MG63 (cell line): ENCODE measurements at regions not wholly inside any gene's neighbourhood (a gene's known extent, or its start where the extent isn't known, plus 50 kb on each side); places are given as distances from the start of the nearest gene placed in this dataset.
A peak's percentile ranks its signal among the peaks of the same experiment; 100 is the strongest.

Experiments used
- DNase-seq: peaks from one replicate; pipeline ENCODE4 v3.0.0-alpha.2; 2020
- H3K27me3 ChIP-seq: fragments of 250-450 bp; sonication (Bioruptor Pico); 2 replicates; pipeline ENCODE4 v1.5.1; 2020; ENCODE audit warnings: mild to moderate bottlenecking, moderate library complexity
- H3K36me3 ChIP-seq: fragments of 250-450 bp; sonication (Bioruptor Pico); 2 replicates; pipeline ENCODE4 v1.5.1; 2020; ENCODE audit warnings: mild to moderate bottlenecking, moderate library complexity
- H3K4me3 ChIP-seq: fragments of 250-450 bp; sonication (Bioruptor Pico); 2 replicates; pipeline ENCODE4 v1.5.1; 2020; ENCODE audit warnings: mild to moderate bottlenecking, moderate library complexity
- H3K9me3 ChIP-seq: fragments of 250-450 bp; sonication (Bioruptor Pico); 2 replicates; pipeline ENCODE4 v1.5.1; 2020; ENCODE audit warnings: mild to moderate bottlenecking, moderate library complexity

- Histone ChIP-seq H3K27me3 (no peaks in the 10 kb centered on the region), H3K36me3 (no peaks in the 10 kb centered on the region), H3K9me3 (no peaks in the 10 kb centered on the region), H3K4me3 (no peak overlapping the region)
- no peak for DNase-seq
Observed at GRCh38 chr6:48057601-48058000, 53.4 kb downstream of the PTCHD4 start.

- Histone ChIP-seq H3K4me3 (no peak overlapping the region), H3K27me3 (0 out of 2 replicates have a peak, but pooled peaks cover 4% of the 10 kb centered on the region)
- DNase-seq: no peak
Observed at GRCh38 chr6:48048451-48049146, 62.4 kb downstream of the PTCHD4 start.

DNA sequence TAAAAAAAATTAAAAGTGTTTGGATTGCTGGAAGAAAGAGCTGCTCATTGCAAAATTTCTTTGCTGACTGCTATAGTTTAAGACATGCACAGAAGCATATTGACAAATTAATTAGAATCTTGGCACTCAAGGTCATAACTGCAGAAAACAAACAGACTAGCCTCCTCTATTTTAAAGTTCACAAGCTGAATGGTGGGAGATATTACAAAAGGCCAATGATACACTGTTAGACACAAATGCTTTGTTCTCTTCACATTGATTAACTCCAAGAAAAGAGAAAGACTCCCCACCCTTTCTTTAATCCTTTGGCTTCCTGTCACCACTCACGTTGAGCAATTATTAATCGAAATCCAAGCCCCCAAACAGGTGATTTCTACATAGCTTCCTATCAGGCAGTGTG lies 69.1 kb downstream of the PTCHD4 start:
- H3K4me3 ChIP-seq: no peak overlapping the region
- no peaks in the 10 kb centered on the region for H3K27me3 ChIP-seq
- no peaks in the 10 kb centered on the region for H3K9me3 ChIP-seq
- no peaks in the 10 kb centered on the region for H3K36me3 ChIP-seq
- no peak for DNase-seq

More at GRCh38 chr6:48048451-48049146, 62.4 kb downstream of the PTCHD4 start:
- Histone ChIP-seq H3K36me3 (no peaks in the 10 kb centered on the region), H3K9me3 (no peaks in the 10 kb centered on the region)

- H3K9me3 ChIP-seq: no peaks in the 10 kb centered on the region
- H3K36me3 ChIP-seq: no peaks in the 10 kb centered on the region
- no peak for DNase-seq
- no peaks in the 10 kb centered on the region for H3K27me3 ChIP-seq
- no peak overlapping the region for H3K4me3 ChIP-seq
Observed at GRCh38 chr6:48037946-48038345, 73.1 kb downstream of the PTCHD4 start.

DNA sequence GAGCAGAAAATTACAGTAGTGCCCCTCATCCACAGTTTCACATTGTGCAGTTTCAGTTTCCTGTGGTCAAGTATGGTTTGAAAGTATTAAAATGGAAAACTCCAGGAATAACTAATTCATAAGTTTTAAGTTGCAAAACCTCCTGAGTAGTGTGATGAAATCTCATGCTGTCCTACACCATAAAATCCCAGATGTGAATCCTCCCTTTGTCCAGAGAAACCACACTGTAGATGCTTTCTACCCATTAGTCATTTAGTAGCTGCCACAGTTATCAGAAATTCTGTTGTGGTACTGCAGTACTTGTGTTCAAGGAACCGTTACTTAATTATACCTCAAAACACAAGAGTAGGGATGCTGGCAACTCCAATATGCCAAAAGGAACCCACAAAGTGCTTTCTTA lies 74.7 kb downstream of the PTCHD4 start:
- Histone ChIP-seq H3K27me3 (no peaks in the 10 kb centered on the region), H3K36me3 (no peaks in the 10 kb centered on the region), H3K4me3 (no peak overlapping the region), H3K9me3 (no peaks in the 10 kb centered on the region; the same call in 1 of the 2 replicates)
- DNase-seq: no peak

DNA sequence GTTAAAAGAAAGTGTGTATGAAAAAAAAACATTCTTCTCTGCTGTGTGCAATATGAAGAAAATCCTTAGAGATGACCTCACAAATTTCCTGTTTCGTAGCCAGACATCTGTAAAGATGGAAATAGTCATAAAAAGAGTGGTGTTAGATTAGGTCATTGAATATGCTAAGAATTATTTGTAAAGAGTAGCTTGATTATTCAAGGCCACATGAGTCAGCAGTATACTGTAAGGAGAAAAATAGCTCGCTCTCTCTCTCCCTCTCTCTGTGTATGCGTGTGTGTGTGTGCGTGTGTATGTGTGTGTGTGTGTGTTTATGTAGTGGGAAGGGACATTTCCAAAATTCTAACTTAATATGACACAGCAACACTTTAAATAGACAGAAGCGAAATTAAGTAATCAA lies 78.8 kb downstream of the PTCHD4 start:
- DNase-seq: peak; percentile 74
- H3K36me3 ChIP-seq: no peaks in the 10 kb centered on the region
- no peaks in the 10 kb centered on the region for H3K27me3 ChIP-seq
- H3K4me3 ChIP-seq: no peak overlapping the region
- no peaks in the 10 kb centered on the region; the same call in 1 of the 2 replicates for H3K9me3 ChIP-seq

GRCh38 chr6:48031711-48032110 lies 79.3 kb downstream of the PTCHD4 start:
- H3K27me3 ChIP-seq: no peaks in the 10 kb centered on the region
- no peak overlapping the region for H3K4me3 ChIP-seq
- H3K9me3 ChIP-seq: no peaks in the 10 kb centered on the region; the same call in 1 of the 2 replicates
- no peak for DNase-seq
- no peaks in the 10 kb centered on the region for H3K36me3 ChIP-seq

GRCh38 chr6:48027704-48028435 lies 83.1 kb downstream of the PTCHD4 start:
- Histone ChIP-seq H3K27me3 (no peaks in the 10 kb centered on the region), H3K4me3 (no peak overlapping the region), H3K36me3 (no peaks in the 10 kb centered on the region), H3K9me3 (no peaks in the 10 kb centered on the region; the same call in 1 of the 2 replicates)
- peak; percentile 11 for DNase-seq

DNA sequence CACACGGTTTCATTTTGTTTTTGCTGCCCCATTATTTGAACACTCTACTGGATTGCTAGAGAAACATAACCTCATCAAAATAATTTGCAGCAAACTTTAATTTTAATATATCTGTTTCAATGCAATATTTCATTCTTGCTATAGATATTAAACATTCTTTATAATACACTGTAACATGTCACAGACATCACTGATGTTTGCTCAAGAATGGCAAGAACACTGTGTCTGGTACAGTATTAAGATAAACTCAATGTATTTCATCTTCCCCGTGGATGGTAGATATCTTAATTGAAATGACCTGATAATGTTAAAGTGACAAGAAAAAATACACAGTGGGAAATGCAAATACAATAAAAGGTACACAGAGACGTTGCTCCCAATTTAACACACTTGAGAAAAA lies 86.0 kb downstream of the PTCHD4 start:
- no peaks in the 10 kb centered on the region for H3K27me3 ChIP-seq
- H3K4me3 ChIP-seq: no peak overlapping the region
- DNase-seq: no peak
- H3K9me3 ChIP-seq: no peaks in the 10 kb centered on the region
- H3K36me3 ChIP-seq: no peaks in the 10 kb centered on the region

- no peaks in the 10 kb centered on the region for H3K27me3 ChIP-seq
- no peak overlapping the region for H3K4me3 ChIP-seq
- no peaks in the 10 kb centered on the region for H3K36me3 ChIP-seq
- no peaks in the 10 kb centered on the region for H3K9me3 ChIP-seq
- no peak for DNase-seq
Observed at GRCh38 chr6:48021904-48022303, 89.1 kb downstream of the PTCHD4 start.

- no peak overlapping the region for H3K4me3 ChIP-seq
- H3K9me3 ChIP-seq: no peaks in the 10 kb centered on the region
- H3K27me3 ChIP-seq: no peaks in the 10 kb centered on the region
- no peak for DNase-seq
- H3K36me3 ChIP-seq: no peaks in the 10 kb centered on the region
Observed at GRCh38 chr6:48016020-48016755, 94.8 kb downstream of the PTCHD4 start.

DNA sequence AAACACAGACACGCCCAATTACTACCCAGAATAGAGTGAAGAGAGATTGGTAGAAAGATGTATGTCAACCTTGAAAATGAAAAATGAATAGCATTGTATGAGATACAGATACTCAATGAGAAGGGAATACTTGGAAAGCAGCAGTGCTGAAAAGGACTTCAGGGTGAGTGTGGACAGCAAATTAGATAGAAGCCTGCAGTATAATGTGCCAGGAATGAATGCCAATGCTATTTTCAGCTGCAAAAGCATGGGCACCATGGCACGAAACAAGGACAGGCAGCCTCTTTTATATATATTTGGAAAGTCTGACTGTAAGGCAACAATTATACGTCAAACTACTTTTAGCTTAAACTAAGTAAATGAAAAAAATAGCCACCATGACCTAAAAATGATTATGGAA lies 118.2 kb downstream of the PTCHD4 start:
- no peak overlapping the region for H3K4me3 ChIP-seq
- DNase-seq: peak; percentile 6
- H3K36me3 ChIP-seq: no peaks in the 10 kb centered on the region
- H3K9me3 ChIP-seq: no peaks in the 10 kb centered on the region
- H3K27me3 ChIP-seq: no peaks in the 10 kb centered on the region

DNA sequence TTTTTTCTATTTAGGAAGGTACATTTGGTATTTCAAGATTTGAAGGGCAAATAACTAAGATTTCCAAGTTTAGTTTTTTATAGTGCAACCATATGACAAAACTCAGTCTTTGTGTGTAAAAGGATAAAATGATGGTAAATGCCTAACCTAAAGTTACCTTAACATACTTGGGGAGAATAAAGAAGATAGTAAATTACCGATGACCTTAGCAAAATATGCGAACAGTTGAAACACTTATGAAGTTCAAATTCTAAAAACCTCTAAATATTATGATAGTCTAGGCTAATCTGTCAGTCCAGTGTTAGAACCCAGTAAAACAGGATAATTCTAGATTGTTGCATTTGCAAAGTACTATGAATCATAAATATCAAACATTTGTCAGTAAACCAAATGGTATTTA lies 127.5 kb downstream of the PTCHD4 start:
- Histone ChIP-seq H3K27me3 (no peaks in the 10 kb centered on the region), H3K9me3 (no peaks in the 10 kb centered on the region), H3K36me3 (no peaks in the 10 kb centered on the region), H3K4me3 (no peak overlapping the region)
- no peak for DNase-seq

DNA sequence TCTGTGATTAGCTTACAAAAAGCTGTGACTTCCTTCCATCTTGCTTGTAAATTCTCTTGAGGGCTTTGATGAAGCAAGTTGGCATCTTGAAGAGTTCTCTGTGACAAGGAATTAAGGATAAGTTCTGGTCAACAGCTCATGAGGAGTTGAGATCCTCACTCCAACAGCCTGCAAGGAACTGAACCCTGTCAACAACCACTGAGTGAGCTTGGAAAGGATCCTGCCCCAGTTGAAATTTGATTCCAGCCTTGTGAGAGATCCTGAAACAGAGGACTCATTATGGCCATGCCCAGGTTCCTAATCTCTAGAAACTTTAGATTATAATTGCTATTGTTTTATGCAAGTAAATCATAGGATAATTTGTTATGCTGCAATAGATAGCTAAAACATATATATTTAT lies 133.7 kb downstream of the PTCHD4 start:
- H3K36me3 ChIP-seq: no peaks in the 10 kb centered on the region
- no peak for DNase-seq
- no peak overlapping the region for H3K4me3 ChIP-seq
- no peaks in the 10 kb centered on the region; the same call in 1 of the 2 replicates for H3K9me3 ChIP-seq
- H3K27me3 ChIP-seq: no peaks in the 10 kb centered on the region

GRCh38 chr6:47974106-47974505 lies 136.9 kb downstream of the PTCHD4 start:
- DNase-seq: no peak
- Histone ChIP-seq H3K27me3 (no peaks in the 10 kb centered on the region), H3K36me3 (no peaks in the 10 kb centered on the region), H3K4me3 (no peak overlapping the region), H3K9me3 (no peaks in the 10 kb centered on the region; the same call in 1 of the 2 replicates)

- H3K27me3 ChIP-seq: no peaks in the 10 kb centered on the region
- no peak for DNase-seq
- H3K4me3 ChIP-seq: no peak overlapping the region
- no peaks in the 10 kb centered on the region for H3K36me3 ChIP-seq
- H3K9me3 ChIP-seq: peaks cover 5% of the 10 kb centered on the region
Observed at GRCh38 chr6:47970826-47971225, 140.2 kb downstream of the PTCHD4 start.

DNA sequence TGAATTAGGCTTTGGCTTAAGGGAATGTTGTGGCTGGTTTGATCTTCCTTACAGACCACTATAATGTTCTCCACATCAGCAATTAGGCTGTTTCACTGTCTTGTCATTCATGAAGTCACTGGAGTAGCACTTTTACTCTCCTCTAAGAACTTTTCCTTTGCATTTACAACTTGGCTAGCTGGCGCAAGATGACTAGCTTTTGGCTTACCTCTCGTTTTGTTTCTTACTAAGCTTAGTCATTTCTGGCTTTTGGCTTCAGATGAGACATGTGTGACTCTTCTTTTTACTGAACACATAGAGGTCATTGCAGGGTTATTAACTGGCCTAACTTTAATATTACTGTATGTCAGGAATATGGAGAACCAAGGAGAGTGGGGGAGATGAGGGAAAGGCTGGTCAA lies 143.2 kb downstream of the PTCHD4 start:
- Histone ChIP-seq H3K9me3 (peaks cover 5% of the 10 kb centered on the region), H3K27me3 (no peaks in the 10 kb centered on the region), H3K36me3 (no peaks in the 10 kb centered on the region), H3K4me3 (no peak overlapping the region)
- peak; percentile 80 for DNase-seq
